ENCODE measurements at regions not wholly inside any gene's neighbourhood (a gene's known extent, or its start where the extent isn't known, plus 50 kb on each side); places are given as distances from the start of the nearest gene placed in this dataset.
"Not testable (repeated sequence)": the region's sequence is repeated elsewhere in the genome, so short reads cannot be mapped to it uniquely, and the experiment has no call there.

GRCh38 chr10:106019559-106019958 lies 1144.9 kb downstream of the SORCS1 start:
- H3K9me2 ChIP-seq (ENCODE audit: insufficient read depth), result peaks cover 21% of the 10 kb centered on the region
- not testable (repeated sequence) for H3K36me3 ChIP-seq (ENCODE audit: insufficient read depth); H3F3A ChIP-seq (replicated peaks; ENCODE audit: low read depth); H3K36me3 Mint-ChIP-seq (ENCODE audit: low read depth); H3K27ac ChIP-seq (ENCODE audit: low read depth); H3K79me2 ChIP-seq (replicated peaks; ENCODE audit: insufficient read depth); H3K4me3 Mint-ChIP-seq; H3K4me2 ChIP-seq; H3K4me1 ChIP-seq (ENCODE audit: insufficient read depth); DNase-seq (ENCODE audit: low spot score); H3K27me3 Mint-ChIP-seq (ENCODE audit: insufficient read depth, low read depth, poor library complexity); H3K27ac Mint-ChIP-seq; ATAC-seq; H4K20me1 ChIP-seq (replicated peaks; ENCODE audit: insufficient read depth); H3K27me3 ChIP-seq (ENCODE audit: insufficient read depth); H3K9me3 Mint-ChIP-seq; H2AFZ ChIP-seq; H3K4me3 ChIP-seq
- peaks cover 16% of the 10 kb centered on the region for H3K4me1 Mint-ChIP-seq

GRCh38 chr10:106015369-106016199 lies 1148.9 kb downstream of the SORCS1 start:
- not testable (repeated sequence) for ATAC-seq; H3K79me2 ChIP-seq (replicated peaks; ENCODE audit: insufficient read depth); H3K9me3 Mint-ChIP-seq; H3K27me3 Mint-ChIP-seq (ENCODE audit: insufficient read depth, low read depth, poor library complexity); H3K27me3 ChIP-seq (ENCODE audit: insufficient read depth); H3K36me3 Mint-ChIP-seq (ENCODE audit: low read depth); H3K4me3 ChIP-seq; H3K27ac ChIP-seq (ENCODE audit: low read depth); H3K36me3 ChIP-seq (ENCODE audit: insufficient read depth); H3K4me3 Mint-ChIP-seq; H3K27ac Mint-ChIP-seq; H2AFZ ChIP-seq; H4K20me1 ChIP-seq (replicated peaks; ENCODE audit: insufficient read depth); H3F3A ChIP-seq (replicated peaks; ENCODE audit: low read depth)
- Histone ChIP-seq H3K9me2 (ENCODE audit: insufficient read depth) (peaks cover 21% of the 10 kb centered on the region), H3K4me1 (ENCODE audit: insufficient read depth) (peaks cover 15% of the 10 kb centered on the region), H3K4me2 (0 out of 2 replicates have a peak overlapping the region, but pooled peaks have one; percentile 40)
- DNase-seq (ENCODE audit: low spot score), result peak; percentile 28
- peaks cover 26% of the 10 kb centered on the region for H3K4me1 Mint-ChIP-seq

- Histone ChIP-seq H2AFZ (peak overlapping the region; percentile 1; the same call in 1 of the 2 replicates), H3K4me3 (no peak overlapping the region), H3K4me2 (no peak overlapping the region), H3K79me2 (replicated peaks; ENCODE audit: insufficient read depth) (no peaks in the 10 kb centered on the region), H3F3A (replicated peaks; ENCODE audit: low read depth) (no peaks in the 10 kb centered on the region), H3K9me2 (ENCODE audit: insufficient read depth) (peaks cover 15% of the 10 kb centered on the region), H3K27me3 (ENCODE audit: insufficient read depth) (no peaks in the 10 kb centered on the region), H4K20me1 (replicated peaks; ENCODE audit: insufficient read depth) (no peaks in the 10 kb centered on the region), H3K36me3 (ENCODE audit: insufficient read depth) (no peaks in the 10 kb centered on the region), H3K27ac (ENCODE audit: low read depth) (no peak overlapping the region), H3K4me1 (ENCODE audit: insufficient read depth) (peaks cover 15% of the 10 kb centered on the region)
- H3K4me3 Mint-ChIP-seq, result no peak overlapping the region
- peak; percentile 52; the same call in 2 of the 3 replicates for ATAC-seq
- H3K27ac Mint-ChIP-seq, result no peak overlapping the region
- H3K27me3 Mint-ChIP-seq (ENCODE audit: insufficient read depth, low read depth, poor library complexity), result no peaks in the 10 kb centered on the region
- no peaks in the 10 kb centered on the region; the same call in 2 of the 3 replicates for H3K36me3 Mint-ChIP-seq (ENCODE audit: low read depth)
- DNase-seq (ENCODE audit: low spot score), result peak; percentile 7
- peaks cover 2% of the 10 kb centered on the region; the same call in 1 of the 3 replicates for H3K9me3 Mint-ChIP-seq
- H3K4me1 Mint-ChIP-seq, result peaks cover 21% of the 10 kb centered on the region
- TF ChIP-seq JUNB (IDR thresholded peaks at IDR 0.05; ENCODE audit: unreplicated experiment), result no peak
- TF ChIP-seq CTCF (conservative IDR thresholded peaks at IDR 0.05; ENCODE audit: low read depth in 2 of 2), result no peak
- no peak for TF ChIP-seq ZNF331 (CRISPR knock-in tag; IDR thresholded peaks at IDR 0.05; ENCODE audit: low read depth)
- TF ChIP-seq REST (IDR thresholded peaks at IDR 0.05; ENCODE audit: unreplicated experiment), result no peak
- TF ChIP-seq POLR2AphosphoS5 (IDR thresholded peaks at IDR 0.05; ENCODE audit: low read depth), result no peak
- TF ChIP-seq CREB1 (CRISPR knock-in tag; IDR thresholded peaks at IDR 0.05; ENCODE audit: low read depth), result no peak
- TF ChIP-seq EZH2phosphoT487 (IDR thresholded peaks at IDR 0.05; ENCODE audit: unreplicated experiment), result no peak
- TF ChIP-seq ZNF114 (CRISPR knock-in tag; IDR thresholded peaks at IDR 0.05), result no peak
- TF ChIP-seq NANOG (IDR thresholded peaks at IDR 0.05; ENCODE audit: borderline replicate concordance), result no peak
Observed at GRCh38 chr10:106011250-106011649, 1153.3 kb downstream of the SORCS1 start.

All from GM23338 (cell line).